HCT116 (cell line): ENCODE measurements at regions not wholly inside any gene's neighbourhood (a gene's known extent, or its start where the extent isn't known, plus 50 kb on each side); places are given as distances from the start of the nearest gene placed in this dataset.

Source experiments
- ATAC-seq: fragments of 200-7000 bp; cut with Tn5 transposase; 2 replicates; pipeline ENCODE4 v1.9.1; 2020; ENCODE audit warnings: mild to moderate bottlenecking, moderate library complexity
- BruUV-seq: library from RNA; stranded (reverse); fragments of 400-500 nt; replicated peaks from 2 replicates; lab custom pipeline; 2021; lab: Mats Ljungman, UMichigan
- CTCF ChIA-PET: fragments of 300-600 bp; sonication (Branson Sonifier 250); formaldehyde crosslinking; loops from one replicate; lab custom pipeline; 2021; ENCODE audit warnings: antibody characterized with exemption; lab: Charles Lee
- POLR2A ChIA-PET: fragments of 300-600, 350-600 bp; sonication (Branson Sonifier 250); formaldehyde crosslinking; loops from one replicate; lab custom pipeline; 2021; ENCODE audit warnings: antibody characterized with exemption; lab: Charles Lee
- RAD21 ChIA-PET, 2 experiments: fragments of 300-600 bp; sonication (Branson Sonifier 250); formaldehyde crosslinking; loops; one replicate each; lab custom pipeline; 2023; ENCODE audit warnings: low total read pairs in 2 of 2; ENCODE audit not compliant: uncharacterized antibody in 2 of 2, unreplicated experiment in 2 of 2, low non-redundant PET in 1 of 2; lab: Charles Lee
- DNase-seq: peaks from one replicate; pipeline ENCODE4 v3.0.0-alpha.2; 2010; ENCODE audit warnings: low read depth, low spot score
- H2AFZ ChIP-seq: fragments of 200-600 bp; shearing (Covaris generic), sonication (generic); 2 replicates; pipeline ENCODE4 v1.6.1; 2017; ENCODE audit warnings: low read depth, mixed run types, mixed read lengths, antibody characterized with exemption, low read length; ENCODE audit not compliant: poor library complexity, severe bottlenecking
- H3K27ac ChIP-seq: 2 replicates; pipeline ENCODE4 v1.5.1; 2012; ENCODE audit warnings: low read depth, low read length
- H3K27me3 ChIP-seq: fragments of 200-600 bp; sonication (generic); 2 replicates; pipeline ENCODE4 v1.6.1; 2016; ENCODE audit warnings: mixed run types, low read length, mixed read lengths; ENCODE audit not compliant: insufficient read depth
- H3K36me3 ChIP-seq, 2 experiments: fragments of 200-500 bp in 1 of 2; fragments of 200-600 bp in 1 of 2; sonication (Bioruptor generic) in 1 of 2; sonication (generic) in 1 of 2; 2 replicates each; pipeline versions ENCODE4 v1.5.1 to v1.6.1; 2014 to 2016; ENCODE audit warnings: low read length in 2 of 2, inconsistent platforms in 1 of 2, mixed read lengths in 1 of 2, mixed run types in 1 of 2; ENCODE audit not compliant: insufficient read depth in 2 of 2, control insufficient read depth in 1 of 2
- H3K4me1 ChIP-seq, 2 experiments: fragments of 200-600 bp in 1 of 2; sonication (generic) in 1 of 2; 2 replicates each; pipeline versions ENCODE4 v1.5.1 to v1.6.1; 2012 to 2017; ENCODE audit warnings: low read length in 2 of 2, inconsistent platforms in 1 of 2, mild to moderate bottlenecking in 1 of 2, mixed read lengths in 1 of 2, mixed run types in 1 of 2, moderate library complexity in 1 of 2; ENCODE audit not compliant: insufficient read depth in 2 of 2, control insufficient read depth in 1 of 2
- H3K4me2 ChIP-seq: fragments of 200-600 bp; sonication (generic); 2 replicates; pipeline ENCODE4 v1.6.1; 2017; ENCODE audit warnings: mixed run types, low read length, mixed read lengths
- H3K4me3 ChIP-seq, 2 experiments: fragments of 200-600 bp in 1 of 2; sonication (generic) in 1 of 2; replicated peaks in 1 of 2; 2 replicates each; pipeline ENCODE4 v1.5.1; 2011 to 2016; ENCODE audit warnings: low read length in 2 of 2, control low read depth in 1 of 2, low read depth in 1 of 2, mild to moderate bottlenecking in 1 of 2, mixed read lengths in 1 of 2, mixed run types in 1 of 2
- H3K79me2 ChIP-seq: fragments of 200-600 bp; sonication (generic); 2 replicates; pipeline ENCODE4 v1.6.1; 2017; ENCODE audit warnings: mild to moderate bottlenecking, mixed run types, low read length, moderate library complexity, mixed read lengths; ENCODE audit not compliant: insufficient read depth
- H3K9ac ChIP-seq: fragments of 200-600 bp; sonication (generic); 2 replicates; pipeline ENCODE4 v1.6.1; 2016; ENCODE audit warnings: low read length, mixed read lengths
- H3K9me2 ChIP-seq: fragments of 200-600 bp; sonication (generic), shearing (Covaris generic); 2 replicates; pipeline ENCODE4 v1.6.1; 2017; ENCODE audit warnings: mixed run types, mild to moderate bottlenecking, moderate library complexity; ENCODE audit not compliant: insufficient read depth
- H3K9me3 ChIP-seq, 2 experiments: fragments of 200-500 bp in 1 of 2; fragments of 200-600 bp in 1 of 2; sonication (Bioruptor generic) in 1 of 2; sonication (generic) in 1 of 2; 2 replicates each; pipeline ENCODE4 v1.6.1; 2014 to 2017; ENCODE audit warnings: low read length in 2 of 2, mixed read lengths in 2 of 2, inconsistent platforms in 1 of 2, low read depth in 1 of 2, mild to moderate bottlenecking in 1 of 2, mixed run types in 1 of 2, moderate library complexity in 1 of 2; ENCODE audit not compliant: control insufficient read depth in 1 of 2, insufficient read depth in 1 of 2
- H4K20me1 ChIP-seq: fragments of 200-600 bp; sonication (generic), shearing (Covaris generic); 2 replicates; pipeline ENCODE4 v1.6.1; 2017; ENCODE audit warnings: mixed run types, mild to moderate bottlenecking, moderate library complexity; ENCODE audit not compliant: insufficient read depth
- ATF3 ChIP-seq: IDR thresholded peaks from 2 replicates; pipeline ENCODE4 v1.6.1; 2012
- CBX3 ChIP-seq: IDR thresholded peaks from 2 replicates; pipeline ENCODE4 v1.6.1; 2012; ENCODE audit warnings: low read depth
- CEBPB ChIP-seq: IDR thresholded peaks from 2 replicates; pipeline ENCODE4 v1.6.1; 2012; ENCODE audit warnings: low read depth
- EGR1 ChIP-seq: IDR thresholded peaks from 2 replicates; pipeline ENCODE4 v1.6.1; 2012; ENCODE audit warnings: low read depth
- EZH2 ChIP-seq: fragments of 200-600 bp; sonication (generic); IDR thresholded peaks from 2 replicates; pipeline ENCODE4 v1.6.1; 2017; ENCODE audit warnings: antibody characterized with exemption, mixed run types
- EZH2phosphoT487 ChIP-seq: fragments of 200-600 bp; IDR thresholded peaks from 2 replicates; pipeline ENCODE4 v1.6.1; 2018; ENCODE audit warnings: antibody characterized with exemption, borderline replicate concordance
- JUND ChIP-seq: IDR thresholded peaks from 2 replicates; pipeline ENCODE4 v1.6.1; 2012
- POLR2A ChIP-seq: IDR thresholded peaks from 2 replicates; pipeline ENCODE4 v1.7.0; 2011; ENCODE audit warnings: borderline replicate concordance; ENCODE audit not compliant: insufficient read depth, insufficient read length; ENCODE audit errors: extremely low read depth
- POLR2AphosphoS5 ChIP-seq: IDR thresholded peaks from 2 replicates; pipeline ENCODE4 v1.6.1; 2011; ENCODE audit warnings: mild to moderate bottlenecking, low read depth, low read length, moderate library complexity
- RAD21 ChIP-seq: IDR thresholded peaks from 2 replicates; pipeline ENCODE4 v1.6.1; 2012; ENCODE audit warnings: low read depth, mild to moderate bottlenecking
- SIN3A ChIP-seq: IDR thresholded peaks from 2 replicates; pipeline ENCODE4 v1.6.1; 2012; ENCODE audit warnings: low read depth
- SP1 ChIP-seq: IDR thresholded peaks from 2 replicates; pipeline ENCODE4 v1.6.1; 2012; ENCODE audit warnings: low read depth
- SRF ChIP-seq: IDR thresholded peaks from 2 replicates; pipeline ENCODE4 v1.6.1; 2012; ENCODE audit warnings: low read depth
- YY1 ChIP-seq: IDR thresholded peaks from 2 replicates; pipeline ENCODE4 v1.6.1; 2011; ENCODE audit warnings: low read length, low read depth, moderate library complexity, mild to moderate bottlenecking; ENCODE audit not compliant: insufficient replicate concordance; ENCODE audit errors: extremely low read depth
- ZFX ChIP-seq: fragments of 450-650 bp; IDR thresholded peaks from 2 replicates; pipeline ENCODE4 v1.6.1; 2017
- intact Hi-C: fragments of 100-400 bp; cut with micrococcal nuclease; formaldehyde crosslinking; loops from 2 replicates; pipeline ENCODE4 v1.10.0; 2022
- TF ChIP-seq, protein P1 (sequence below), 3 experiments: fragments of 200-600 bp in 1 of 3; sonication (generic) in 1 of 3; IDR thresholded peaks in 2 of 3; conservative IDR thresholded peaks in 1 of 3; 2 replicates each; pipeline ENCODE4 v1.5.1; 2012 to 2017; ENCODE audit warnings: low read depth in 2 of 3, low read length in 2 of 3, antibody characterized with exemption in 1 of 3, borderline replicate concordance in 1 of 3, control low read depth in 1 of 3, mild to moderate bottlenecking in 1 of 3, mixed read lengths in 1 of 3, mixed run types in 1 of 3, moderate library complexity in 1 of 3; ENCODE audit not compliant: insufficient read depth in 1 of 3
- TF ChIP-seq, protein P2 (sequence below): IDR thresholded peaks from 2 replicates; pipeline ENCODE4 v1.6.1; 2012; ENCODE audit warnings: low read depth
- TF ChIP-seq, protein P3 (sequence below): IDR thresholded peaks from 2 replicates; pipeline ENCODE4 v1.6.1; 2011; ENCODE audit warnings: mild to moderate bottlenecking, low read length, moderate library complexity; ENCODE audit not compliant: insufficient replicate concordance; ENCODE audit errors: extremely low read depth

DNA sequence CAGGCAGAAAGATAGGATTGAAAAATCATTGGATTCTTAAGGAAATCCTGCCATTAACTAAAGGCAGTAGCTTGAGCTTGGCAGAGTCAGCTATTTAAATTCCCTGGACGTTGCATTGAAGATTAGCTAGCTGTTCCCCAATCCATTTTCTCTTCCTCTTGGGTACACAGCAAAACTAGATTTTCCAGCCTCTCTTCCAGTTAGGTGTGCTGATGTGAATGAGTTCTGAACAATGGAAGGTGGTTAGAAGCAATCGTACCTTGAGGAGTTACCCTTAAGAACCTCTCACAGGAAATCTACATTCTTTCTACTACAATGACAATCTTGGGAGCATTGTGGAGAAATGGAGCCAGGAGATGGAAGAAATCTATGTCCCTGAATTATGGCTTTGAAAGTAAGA, 383.2 kb upstream of the TBL1XR1 start:
- Histone ChIP-seq H3K36me3 (no peaks in the 10 kb centered on the region), H3K9me3 (no peaks in the 10 kb centered on the region), H2AFZ (no peak overlapping the region), H4K20me1 (no peaks in the 10 kb centered on the region), H3K27me3 (no peaks in the 10 kb centered on the region), H3K4me1 (no peaks in the 10 kb centered on the region), H3K4me3 (no peak overlapping the region), H3K27ac (no peak overlapping the region), H3K4me2 (no peak overlapping the region), H3K79me2 (no peaks in the 10 kb centered on the region), H3K9ac (no peak overlapping the region), H3K9me2 (no peaks in the 10 kb centered on the region)
- CTCF ChIA-PET, result no interaction called here
- DNase-seq (no peak), ATAC-seq (no peak)
- RAD21 ChIA-PET, result no interaction called here
- POLR2A ChIA-PET, result no interaction called here
- intact Hi-C loops, result no loop called here
- no peak for TF ChIP-seq YY1
- TF ChIP-seq ATF3, result no peak
- TF ChIP-seq EZH2phosphoT487, result no peak
- TF ChIP-seq POLR2AphosphoS5, result no peak
- no peak for TF ChIP-seq SRF
- no peak for TF ChIP-seq SP1
- TF ChIP-seq, protein P1, sequence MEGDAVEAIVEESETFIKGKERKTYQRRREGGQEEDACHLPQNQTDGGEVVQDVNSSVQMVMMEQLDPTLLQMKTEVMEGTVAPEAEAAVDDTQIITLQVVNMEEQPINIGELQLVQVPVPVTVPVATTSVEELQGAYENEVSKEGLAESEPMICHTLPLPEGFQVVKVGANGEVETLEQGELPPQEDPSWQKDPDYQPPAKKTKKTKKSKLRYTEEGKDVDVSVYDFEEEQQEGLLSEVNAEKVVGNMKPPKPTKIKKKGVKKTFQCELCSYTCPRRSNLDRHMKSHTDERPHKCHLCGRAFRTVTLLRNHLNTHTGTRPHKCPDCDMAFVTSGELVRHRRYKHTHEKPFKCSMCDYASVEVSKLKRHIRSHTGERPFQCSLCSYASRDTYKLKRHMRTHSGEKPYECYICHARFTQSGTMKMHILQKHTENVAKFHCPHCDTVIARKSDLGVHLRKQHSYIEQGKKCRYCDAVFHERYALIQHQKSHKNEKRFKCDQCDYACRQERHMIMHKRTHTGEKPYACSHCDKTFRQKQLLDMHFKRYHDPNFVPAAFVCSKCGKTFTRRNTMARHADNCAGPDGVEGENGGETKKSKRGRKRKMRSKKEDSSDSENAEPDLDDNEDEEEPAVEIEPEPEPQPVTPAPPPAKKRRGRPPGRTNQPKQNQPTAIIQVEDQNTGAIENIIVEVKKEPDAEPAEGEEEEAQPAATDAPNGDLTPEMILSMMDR (IDR thresholded peaks at IDR 0.05 in 2 of 3, conservative IDR thresholded peaks at IDR 0.05 in 1 of 3; ENCODE audit: borderline replicate concordance in 1 of 3, insufficient read depth in 1 of 3, low read depth in 2 of 3, low read length in 2 of 3), result no peak
- no peak for TF ChIP-seq CEBPB
- TF ChIP-seq JUND, result no peak
- no peak for TF ChIP-seq EZH2
- TF ChIP-seq POLR2A, result no peak
- no peak for TF ChIP-seq CBX3
- TF ChIP-seq, protein P2, sequence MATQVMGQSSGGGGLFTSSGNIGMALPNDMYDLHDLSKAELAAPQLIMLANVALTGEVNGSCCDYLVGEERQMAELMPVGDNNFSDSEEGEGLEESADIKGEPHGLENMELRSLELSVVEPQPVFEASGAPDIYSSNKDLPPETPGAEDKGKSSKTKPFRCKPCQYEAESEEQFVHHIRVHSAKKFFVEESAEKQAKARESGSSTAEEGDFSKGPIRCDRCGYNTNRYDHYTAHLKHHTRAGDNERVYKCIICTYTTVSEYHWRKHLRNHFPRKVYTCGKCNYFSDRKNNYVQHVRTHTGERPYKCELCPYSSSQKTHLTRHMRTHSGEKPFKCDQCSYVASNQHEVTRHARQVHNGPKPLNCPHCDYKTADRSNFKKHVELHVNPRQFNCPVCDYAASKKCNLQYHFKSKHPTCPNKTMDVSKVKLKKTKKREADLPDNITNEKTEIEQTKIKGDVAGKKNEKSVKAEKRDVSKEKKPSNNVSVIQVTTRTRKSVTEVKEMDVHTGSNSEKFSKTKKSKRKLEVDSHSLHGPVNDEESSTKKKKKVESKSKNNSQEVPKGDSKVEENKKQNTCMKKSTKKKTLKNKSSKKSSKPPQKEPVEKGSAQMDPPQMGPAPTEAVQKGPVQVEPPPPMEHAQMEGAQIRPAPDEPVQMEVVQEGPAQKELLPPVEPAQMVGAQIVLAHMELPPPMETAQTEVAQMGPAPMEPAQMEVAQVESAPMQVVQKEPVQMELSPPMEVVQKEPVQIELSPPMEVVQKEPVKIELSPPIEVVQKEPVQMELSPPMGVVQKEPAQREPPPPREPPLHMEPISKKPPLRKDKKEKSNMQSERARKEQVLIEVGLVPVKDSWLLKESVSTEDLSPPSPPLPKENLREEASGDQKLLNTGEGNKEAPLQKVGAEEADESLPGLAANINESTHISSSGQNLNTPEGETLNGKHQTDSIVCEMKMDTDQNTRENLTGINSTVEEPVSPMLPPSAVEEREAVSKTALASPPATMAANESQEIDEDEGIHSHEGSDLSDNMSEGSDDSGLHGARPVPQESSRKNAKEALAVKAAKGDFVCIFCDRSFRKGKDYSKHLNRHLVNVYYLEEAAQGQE, result no peak
- no peak for TF ChIP-seq ZFX
- TF ChIP-seq EGR1, result no peak
- TF ChIP-seq RAD21, result no peak
- no peak for TF ChIP-seq SIN3A
- TF ChIP-seq, protein P3, sequence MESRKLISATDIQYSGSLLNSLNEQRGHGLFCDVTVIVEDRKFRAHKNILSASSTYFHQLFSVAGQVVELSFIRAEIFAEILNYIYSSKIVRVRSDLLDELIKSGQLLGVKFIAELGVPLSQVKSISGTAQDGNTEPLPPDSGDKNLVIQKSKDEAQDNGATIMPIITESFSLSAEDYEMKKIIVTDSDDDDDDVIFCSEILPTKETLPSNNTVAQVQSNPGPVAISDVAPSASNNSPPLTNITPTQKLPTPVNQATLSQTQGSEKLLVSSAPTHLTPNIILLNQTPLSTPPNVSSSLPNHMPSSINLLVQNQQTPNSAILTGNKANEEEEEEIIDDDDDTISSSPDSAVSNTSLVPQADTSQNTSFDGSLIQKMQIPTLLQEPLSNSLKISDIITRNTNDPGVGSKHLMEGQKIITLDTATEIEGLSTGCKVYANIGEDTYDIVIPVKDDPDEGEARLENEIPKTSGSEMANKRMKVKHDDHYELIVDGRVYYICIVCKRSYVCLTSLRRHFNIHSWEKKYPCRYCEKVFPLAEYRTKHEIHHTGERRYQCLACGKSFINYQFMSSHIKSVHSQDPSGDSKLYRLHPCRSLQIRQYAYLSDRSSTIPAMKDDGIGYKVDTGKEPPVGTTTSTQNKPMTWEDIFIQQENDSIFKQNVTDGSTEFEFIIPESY, result no peak
- no TSS peak for BruUV-seq
